ENCODE measurements at regions not wholly inside any gene's neighbourhood (a gene's known extent, or its start where the extent isn't known, plus 50 kb on each side); places are given as distances from the start of the nearest gene placed in this dataset.

- no peak for TF ChIP-seq EZH2 (IDR thresholded peaks at IDR 0.05; ENCODE audit: insufficient read depth, poor library complexity, severe bottlenecking)
- no peak for TF ChIP-seq EZH2phosphoT487 (IDR thresholded peaks at IDR 0.05; ENCODE audit: insufficient read depth, low read depth)
These were observed 180.1 kb downstream of the CNTN3 start for GRCh38 chr3:74434406-74434805.

All from GM23248 (cell line).